ENCODE measurements at regions not wholly inside any gene's neighbourhood (a gene's known extent, or its start where the extent isn't known, plus 50 kb on each side); places are given as distances from the start of the nearest gene placed in this dataset.

- TF ChIP-seq CTCF (IDR thresholded peaks at IDR 0.05), result no peak
Observed at GRCh38 chr6:37575221-37575620, 75.5 kb upstream of the CCDC167 start.

GRCh38 chr6:37572334-37572733 lies 72.6 kb upstream of the CCDC167 start:
- no peak for TF ChIP-seq CTCF (IDR thresholded peaks at IDR 0.05)
- no peak overlapping the region for H2AFZ ChIP-seq (ENCODE audit: insufficient read depth, low read depth, low read length, poor library complexity, severe bottlenecking)
- H3K4me1 ChIP-seq (ENCODE audit: control insufficient read depth in 1 of 2, insufficient read depth in 2 of 2, low read length in 2 of 2), result no peaks in the 10 kb centered on the region
- DNase-seq, result no peak
- H3K4me2 ChIP-seq (replicated peaks; ENCODE audit: extremely low read depth, low read length, poor library complexity, severe bottlenecking), result no peak overlapping the region
- Mint-ChIP-seq H3K36me3 (no peaks in the 10 kb centered on the region), H3K27ac (no peak overlapping the region), H3K4me1 (peaks cover 2% of the 10 kb centered on the region), H3K9me3 (peaks cover 0 to 2% (median 0%) of the 10 kb centered on the region in 7 donors), H3K4me3 (no peak overlapping the region), H3K27me3 (ENCODE audit: low read depth in 3 of 3) (peaks cover 8 to 17% (median 15%) of the 10 kb centered on the region in 3 donors)
- no peaks in the 10 kb centered on the region for H3K27me3 ChIP-seq (ENCODE audit: control insufficient read depth in 2 of 2, insufficient read depth in 2 of 2, low read length in 2 of 2)
- no peaks in the 10 kb centered on the region for H3K79me2 ChIP-seq (ENCODE audit: insufficient read depth, low read length)
- no peaks in the 10 kb centered on the region for H3K36me3 ChIP-seq (replicated peaks in 1 of 2; ENCODE audit: control insufficient read depth in 1 of 2, insufficient read depth in 2 of 2, low read length in 2 of 2)
- no peak overlapping the region for H3K4me3 ChIP-seq (replicated peaks in 1 of 3; ENCODE audit: low read depth in 2 of 3, low read length in 3 of 3)
- no peaks in the 10 kb centered on the region for H3K9me3 ChIP-seq (replicated peaks in 1 of 2; ENCODE audit: control insufficient read depth in 1 of 2, insufficient read depth in 1 of 2, low read length in 2 of 2)
- H3K27ac ChIP-seq (ENCODE audit: low read depth in 1 of 2, low read length in 2 of 2), result no peak overlapping the region
- WGBS (ENCODE audit: insufficient coverage), result no CpG with 5 or more reads among the region's 4 CpGs
- intact Hi-C loops (cut with micrococcal nuclease), result no loop called here
- no peaks in the 10 kb centered on the region for H4K20me1 ChIP-seq (ENCODE audit: insufficient read depth, low read length)
- no peak overlapping the region for H3K9ac ChIP-seq (ENCODE audit: insufficient read depth, low read length, poor library complexity, severe bottlenecking)

More at GRCh38 chr6:37575221-37575620, 75.5 kb upstream of the CCDC167 start:
- Mint-ChIP-seq H3K27me3 (ENCODE audit: low read depth in 3 of 3) (peaks cover 8 to 13% (median 12%) of the 10 kb centered on the region in 3 donors), H3K4me3 (no peak overlapping the region), H3K27ac (no peak overlapping the region), H3K36me3 (no peaks in the 10 kb centered on the region), H3K9me3 (peaks cover 0 to 2% (median 0%) of the 10 kb centered on the region in 7 donors), H3K4me1 (peaks cover 3% of the 10 kb centered on the region)
- 100% methylated on average over 1 of the region's 4 CpGs for WGBS (ENCODE audit: insufficient coverage)
- Histone ChIP-seq H3K4me2 (replicated peaks; ENCODE audit: extremely low read depth, low read length, poor library complexity, severe bottlenecking) (no peak overlapping the region), H3K4me1 (ENCODE audit: control insufficient read depth in 1 of 2, insufficient read depth in 2 of 2, low read length in 2 of 2) (no peaks in the 10 kb centered on the region), H4K20me1 (ENCODE audit: insufficient read depth, low read length) (no peaks in the 10 kb centered on the region), H3K27ac (ENCODE audit: low read depth in 1 of 2, low read length in 2 of 2) (no peak overlapping the region), H3K4me3 (replicated peaks in 1 of 3; ENCODE audit: low read depth in 2 of 3, low read length in 3 of 3) (no peak overlapping the region), H3K27me3 (ENCODE audit: control insufficient read depth in 2 of 2, insufficient read depth in 2 of 2, low read length in 2 of 2) (no peaks in the 10 kb centered on the region), H3K36me3 (replicated peaks in 1 of 2; ENCODE audit: control insufficient read depth in 1 of 2, insufficient read depth in 2 of 2, low read length in 2 of 2) (no peaks in the 10 kb centered on the region), H3K79me2 (ENCODE audit: insufficient read depth, low read length) (no peaks in the 10 kb centered on the region), H3K9ac (ENCODE audit: insufficient read depth, low read length, poor library complexity, severe bottlenecking) (no peak overlapping the region), H3K9me3 (replicated peaks in 1 of 2; ENCODE audit: control insufficient read depth in 1 of 2, insufficient read depth in 1 of 2, low read length in 2 of 2) (no peaks in the 10 kb centered on the region), H2AFZ (ENCODE audit: insufficient read depth, low read depth, low read length, poor library complexity, severe bottlenecking) (no peak overlapping the region)
- intact Hi-C loops (cut with micrococcal nuclease), result no loop called here
- DNase-seq, result no peak
